GM12864 (cell line): ENCODE measurements at regions not wholly inside any gene's neighbourhood (a gene's known extent, or its start where the extent isn't known, plus 50 kb on each side); places are given as distances from the start of the nearest gene placed in this dataset.
"Not testable (repeated sequence)": the region's sequence is repeated elsewhere in the genome, so short reads cannot be mapped to it uniquely, and the experiment has no call there.

Experiments
- DNase-seq: peaks from one replicate; pipeline ENCODE4 v3.0.0-alpha.2; 2011; ENCODE audit warnings: low read depth
- H3K4me3 ChIP-seq: 2 replicates; pipeline ENCODE4 v1.5.1; 2011; ENCODE audit warnings: mild to moderate bottlenecking, low read depth, low read length, control low read depth
- TF ChIP-seq, protein P1 (sequence below): IDR thresholded peaks from 2 replicates; pipeline ENCODE4 v1.5.1; 2011; ENCODE audit warnings: low read depth, mild to moderate bottlenecking, moderate library complexity, low read length, control low read depth, inconsistent platforms; ENCODE audit errors: missing control alignments

DNA sequence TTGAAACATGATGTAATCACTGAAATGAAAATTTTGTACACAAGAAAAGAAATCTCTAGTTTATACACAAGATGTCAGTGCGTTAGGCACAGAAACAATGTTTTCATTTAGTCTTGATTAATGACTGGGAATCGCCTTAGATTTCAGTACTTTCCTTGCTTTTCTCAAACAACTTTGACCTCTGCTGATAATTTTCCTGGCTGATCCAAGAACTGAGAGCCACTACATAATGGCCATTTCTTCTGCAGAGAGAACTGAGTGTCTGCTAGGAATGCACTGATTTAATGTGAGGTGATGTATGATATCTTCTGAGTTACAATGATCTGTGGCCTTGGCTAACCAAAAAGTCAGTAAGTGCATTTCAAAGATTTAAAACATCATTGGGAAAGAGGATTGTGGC is 308.1 kb downstream of the CTH start:
- DNase-seq: no peak
- TF ChIP-seq, protein P1, sequence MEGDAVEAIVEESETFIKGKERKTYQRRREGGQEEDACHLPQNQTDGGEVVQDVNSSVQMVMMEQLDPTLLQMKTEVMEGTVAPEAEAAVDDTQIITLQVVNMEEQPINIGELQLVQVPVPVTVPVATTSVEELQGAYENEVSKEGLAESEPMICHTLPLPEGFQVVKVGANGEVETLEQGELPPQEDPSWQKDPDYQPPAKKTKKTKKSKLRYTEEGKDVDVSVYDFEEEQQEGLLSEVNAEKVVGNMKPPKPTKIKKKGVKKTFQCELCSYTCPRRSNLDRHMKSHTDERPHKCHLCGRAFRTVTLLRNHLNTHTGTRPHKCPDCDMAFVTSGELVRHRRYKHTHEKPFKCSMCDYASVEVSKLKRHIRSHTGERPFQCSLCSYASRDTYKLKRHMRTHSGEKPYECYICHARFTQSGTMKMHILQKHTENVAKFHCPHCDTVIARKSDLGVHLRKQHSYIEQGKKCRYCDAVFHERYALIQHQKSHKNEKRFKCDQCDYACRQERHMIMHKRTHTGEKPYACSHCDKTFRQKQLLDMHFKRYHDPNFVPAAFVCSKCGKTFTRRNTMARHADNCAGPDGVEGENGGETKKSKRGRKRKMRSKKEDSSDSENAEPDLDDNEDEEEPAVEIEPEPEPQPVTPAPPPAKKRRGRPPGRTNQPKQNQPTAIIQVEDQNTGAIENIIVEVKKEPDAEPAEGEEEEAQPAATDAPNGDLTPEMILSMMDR: no peak
- no peak overlapping the region for H3K4me3 ChIP-seq

DNA sequence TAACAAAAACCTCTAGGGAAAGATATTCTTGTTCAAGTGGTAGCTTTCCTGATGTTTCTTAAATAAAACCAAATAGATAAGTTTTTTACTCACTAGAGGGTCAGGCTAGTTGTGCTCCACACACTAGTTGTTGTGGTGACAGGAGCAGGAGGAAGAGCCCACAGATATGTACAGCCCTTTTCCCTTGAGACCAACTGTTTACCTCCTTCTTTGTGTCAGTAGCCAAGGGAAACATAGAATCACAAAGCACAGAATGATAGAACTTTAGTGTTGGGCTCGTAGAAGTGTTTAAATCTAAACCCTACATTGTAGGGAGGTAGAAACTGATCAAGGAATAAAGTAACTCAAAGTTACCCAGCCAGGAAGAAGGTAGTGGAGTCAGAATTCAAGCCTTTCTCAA is 309.0 kb downstream of the CTH start:
- DNase-seq: no peak
- TF ChIP-seq, protein P1: no peak
- no peak overlapping the region for H3K4me3 ChIP-seq

DNA sequence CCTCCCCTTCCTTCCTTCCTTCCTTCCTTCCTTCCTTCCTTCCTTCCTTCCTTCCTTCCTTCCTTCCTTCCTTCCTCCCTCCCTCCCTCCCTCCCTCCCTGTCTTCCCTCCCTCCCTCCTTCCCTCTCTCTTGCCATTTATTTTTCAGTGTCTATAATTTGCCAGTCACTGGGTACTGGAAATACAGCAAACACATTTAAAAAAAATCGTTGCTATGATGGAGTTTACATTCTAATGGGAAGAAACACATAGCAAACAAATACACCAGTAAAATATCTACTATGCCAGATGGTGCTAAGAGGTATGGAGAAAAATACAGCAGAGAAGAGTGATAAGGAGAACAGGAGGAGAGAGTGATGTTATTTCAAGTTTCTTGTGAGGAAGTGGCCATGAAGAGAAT is 309.5 kb downstream of the CTH start:
- no peak overlapping the region for H3K4me3 ChIP-seq
- TF ChIP-seq, protein P1: no peak
- no peak for DNase-seq

DNA sequence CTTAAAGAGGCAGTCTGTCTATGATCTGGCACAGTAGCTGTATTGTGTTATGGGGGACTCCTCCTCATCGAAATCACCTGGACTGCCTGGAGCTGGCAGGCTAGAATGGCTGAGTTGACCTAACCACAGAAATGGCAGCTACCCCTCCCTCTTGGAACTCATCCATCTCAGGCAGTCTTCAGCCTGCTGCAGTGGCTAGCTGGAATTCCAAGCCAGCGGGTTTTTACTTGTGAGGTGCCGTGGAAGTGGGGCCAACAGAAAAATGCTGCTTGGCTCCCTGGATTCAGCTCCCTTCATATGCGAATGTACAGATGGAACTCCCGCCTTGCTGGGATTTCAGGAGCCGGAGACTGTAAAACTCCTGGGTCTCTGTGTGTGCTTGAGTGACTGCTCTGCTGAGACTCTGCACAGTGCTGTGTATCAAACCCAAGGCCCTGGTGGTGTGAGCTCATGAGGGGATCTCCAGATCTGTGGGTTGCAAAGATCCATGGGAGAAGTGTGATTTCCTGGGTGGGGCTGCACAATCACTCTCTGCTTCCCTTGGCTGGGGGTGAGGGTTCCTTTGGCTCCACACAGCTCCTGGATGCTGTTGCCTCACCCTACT is 316.9 kb downstream of the CTH start:
- no peak for DNase-seq
- no peak overlapping the region for H3K4me3 ChIP-seq
- TF ChIP-seq, protein P1: no peak

DNA sequence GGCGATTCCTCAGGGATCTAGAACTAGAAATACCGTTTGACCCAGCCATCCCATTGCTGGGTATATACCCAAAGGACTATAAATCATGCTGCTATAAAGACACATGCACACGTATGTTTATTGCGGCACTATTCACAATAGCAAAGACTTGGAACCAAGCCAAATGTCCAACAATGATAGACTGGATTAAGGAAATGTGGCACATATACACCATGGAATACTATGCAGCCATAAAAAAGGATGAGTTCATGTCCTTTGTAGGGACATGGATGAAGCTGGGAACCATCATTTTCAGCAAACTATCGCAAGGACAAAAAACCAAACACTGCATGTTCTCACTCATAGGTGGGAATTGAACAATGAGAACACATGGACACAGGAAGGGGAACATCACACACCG is 311.1 kb downstream of the PTGER3 start:
- not testable (repeated sequence) for DNase-seq, H3K4me3 ChIP-seq

DNA sequence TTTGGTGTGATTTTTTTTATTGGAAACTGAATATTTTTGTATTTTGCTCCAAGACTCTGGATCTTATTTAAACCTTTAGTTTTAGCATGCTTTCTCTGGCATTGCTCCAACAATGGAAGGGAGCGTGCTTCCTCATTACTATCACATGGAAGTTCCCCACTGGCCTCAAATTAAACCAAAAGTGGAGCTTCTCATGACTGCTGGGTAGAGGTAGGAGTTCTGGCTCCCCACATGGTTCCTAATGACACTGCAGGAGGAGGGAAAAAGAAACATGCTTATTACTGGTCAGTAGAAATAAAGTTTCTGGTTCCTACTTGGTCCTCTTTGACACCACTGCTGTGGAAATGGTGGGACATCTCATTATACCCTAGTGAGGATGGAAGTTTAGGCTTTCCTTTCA is 310.5 kb downstream of the PTGER3 start:
- no peak for DNase-seq
- H3K4me3 ChIP-seq: no peak overlapping the region
- TF ChIP-seq, protein P1: no peak

DNA sequence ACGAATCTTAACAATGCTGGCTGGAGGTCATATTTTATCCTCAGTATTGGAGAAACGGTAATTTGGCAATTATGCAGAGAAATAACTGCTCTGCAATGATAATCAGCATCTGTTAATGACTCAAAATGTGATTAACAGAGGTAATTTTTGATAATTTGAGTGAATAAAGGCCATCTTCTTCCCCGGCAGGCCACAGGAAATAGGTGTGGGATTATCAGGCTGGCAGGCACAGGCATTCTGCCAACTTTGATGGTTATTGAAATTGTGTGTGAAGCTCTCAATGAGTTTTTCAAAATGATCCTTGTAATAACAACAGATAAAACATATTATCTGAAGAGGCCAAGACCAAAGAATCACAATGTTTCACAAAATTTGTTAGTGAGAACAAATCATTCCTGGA is 309.0 kb downstream of the PTGER3 start:
- DNase-seq: no peak
- no peak overlapping the region for H3K4me3 ChIP-seq
- TF ChIP-seq, protein P1: no peak
